HG02938 (cell line): ENCODE measurements at regions not wholly inside any gene's neighbourhood (a gene's known extent, or its start where the extent isn't known, plus 50 kb on each side); places are given as distances from the start of the nearest gene placed in this dataset.
"Not testable (repeated sequence)": the region's sequence is repeated elsewhere in the genome, so short reads cannot be mapped to it uniquely, and the experiment has no call there.

ENCODE experiments used
- ATAC-seq: cut with Tn5 transposase; IDR thresholded peaks from one replicate; pipeline ENCODE4 v1.9.1; 2021; ENCODE audit warnings: mild to moderate bottlenecking, moderate library complexity; ENCODE audit not compliant: unreplicated experiment

DNA sequence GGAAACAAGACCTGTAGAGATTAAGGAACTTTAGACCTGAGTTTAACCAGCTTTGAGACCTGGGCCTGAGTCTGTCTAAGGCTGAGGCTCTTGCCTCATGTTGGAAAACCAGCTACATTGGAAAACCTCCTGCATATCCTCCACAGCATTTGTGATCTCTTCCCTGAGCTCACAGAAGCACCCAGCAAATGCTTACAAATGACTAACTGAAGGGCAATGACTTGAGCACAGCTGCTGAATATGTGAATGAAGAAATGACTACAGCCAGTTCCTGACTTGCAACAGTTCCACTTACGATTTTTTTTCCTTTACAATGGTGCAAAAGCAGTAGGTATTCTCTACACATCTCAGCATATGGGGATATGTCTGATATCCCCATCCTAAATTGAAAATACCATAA, 112.4 kb upstream of the RREB1 start:
- no peak for ATAC-seq

DNA sequence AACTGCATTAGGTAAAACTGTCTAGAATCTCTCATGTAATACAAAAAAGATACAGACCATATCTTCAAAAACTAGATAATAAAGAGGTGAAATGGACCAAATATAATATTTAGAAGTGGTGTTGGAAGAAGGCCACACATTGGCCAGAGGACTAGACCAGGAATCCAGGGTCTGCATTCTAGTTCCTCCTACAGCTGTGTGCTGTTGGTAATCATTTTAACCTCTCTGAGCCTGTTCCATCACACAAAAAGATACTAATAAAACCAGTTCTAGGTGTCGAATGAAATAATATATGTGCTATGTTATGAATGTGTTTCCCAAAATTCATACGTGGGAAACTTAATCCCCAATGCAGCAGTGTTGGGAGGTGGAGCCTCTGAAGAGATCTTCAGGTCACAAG, 111.6 kb upstream of the RREB1 start:
- no peak for ATAC-seq

DNA sequence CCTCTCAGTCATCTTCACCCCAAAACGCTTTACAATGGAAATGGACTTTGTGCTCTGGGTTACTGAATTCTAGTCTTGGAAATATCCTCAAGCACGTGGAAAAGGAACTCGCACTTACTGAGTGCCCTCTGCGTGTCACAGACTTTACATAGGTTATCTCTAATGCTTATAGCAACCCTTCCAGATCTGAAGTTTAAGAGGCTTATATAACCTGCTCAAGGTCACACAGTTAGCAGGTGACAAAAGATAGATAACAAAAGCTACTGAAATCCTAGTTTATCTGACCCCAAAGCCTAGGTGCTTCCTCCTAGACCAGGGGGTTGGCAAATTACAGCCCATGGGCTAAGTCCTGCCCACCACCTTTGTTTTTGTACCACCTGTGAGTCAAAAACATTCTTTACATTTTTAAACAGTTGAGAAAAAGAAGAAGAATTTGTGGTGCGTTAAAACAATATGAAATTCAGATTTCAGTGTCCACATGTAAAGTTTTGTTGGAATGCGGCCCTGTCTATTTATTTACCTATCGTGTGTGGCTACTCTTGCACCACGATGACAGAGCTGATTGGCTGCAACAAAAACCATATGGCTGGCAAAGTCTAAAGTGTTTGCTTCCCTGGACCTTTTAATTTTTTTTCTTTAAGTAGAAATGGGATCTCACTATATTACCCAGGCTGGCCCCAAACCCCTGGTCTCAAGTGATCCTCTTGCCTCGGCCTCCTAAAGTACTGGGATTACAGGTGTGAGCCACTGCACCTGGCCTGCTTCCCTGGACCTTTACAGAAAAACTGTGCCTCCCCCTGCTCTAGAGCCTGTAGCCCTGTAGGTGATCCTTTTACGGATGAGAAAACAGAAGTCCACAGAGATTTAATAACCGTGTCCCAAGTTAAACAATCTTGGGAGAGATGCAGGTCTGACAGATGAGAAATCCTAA, 110.2 kb upstream of the RREB1 start:
- ATAC-seq: no peak

DNA sequence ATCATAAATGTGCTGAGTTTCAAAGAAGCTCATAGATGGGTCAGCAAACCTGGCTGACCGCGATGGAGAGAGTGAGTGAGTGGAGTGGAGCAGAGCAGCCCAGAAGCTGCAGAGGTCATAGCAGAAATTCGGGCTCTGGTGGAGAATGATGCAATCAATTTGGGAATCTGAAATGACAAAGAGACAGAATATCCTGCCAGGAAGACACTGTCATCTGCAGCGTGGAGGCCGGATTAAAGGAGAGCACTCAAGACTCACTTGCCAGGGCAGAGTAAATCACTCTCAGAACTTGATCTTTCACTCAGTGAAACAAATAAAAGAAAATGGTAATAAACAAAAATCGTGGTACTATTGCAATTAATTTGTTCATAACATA, 109.6 kb upstream of the RREB1 start:
- no peak for ATAC-seq

DNA sequence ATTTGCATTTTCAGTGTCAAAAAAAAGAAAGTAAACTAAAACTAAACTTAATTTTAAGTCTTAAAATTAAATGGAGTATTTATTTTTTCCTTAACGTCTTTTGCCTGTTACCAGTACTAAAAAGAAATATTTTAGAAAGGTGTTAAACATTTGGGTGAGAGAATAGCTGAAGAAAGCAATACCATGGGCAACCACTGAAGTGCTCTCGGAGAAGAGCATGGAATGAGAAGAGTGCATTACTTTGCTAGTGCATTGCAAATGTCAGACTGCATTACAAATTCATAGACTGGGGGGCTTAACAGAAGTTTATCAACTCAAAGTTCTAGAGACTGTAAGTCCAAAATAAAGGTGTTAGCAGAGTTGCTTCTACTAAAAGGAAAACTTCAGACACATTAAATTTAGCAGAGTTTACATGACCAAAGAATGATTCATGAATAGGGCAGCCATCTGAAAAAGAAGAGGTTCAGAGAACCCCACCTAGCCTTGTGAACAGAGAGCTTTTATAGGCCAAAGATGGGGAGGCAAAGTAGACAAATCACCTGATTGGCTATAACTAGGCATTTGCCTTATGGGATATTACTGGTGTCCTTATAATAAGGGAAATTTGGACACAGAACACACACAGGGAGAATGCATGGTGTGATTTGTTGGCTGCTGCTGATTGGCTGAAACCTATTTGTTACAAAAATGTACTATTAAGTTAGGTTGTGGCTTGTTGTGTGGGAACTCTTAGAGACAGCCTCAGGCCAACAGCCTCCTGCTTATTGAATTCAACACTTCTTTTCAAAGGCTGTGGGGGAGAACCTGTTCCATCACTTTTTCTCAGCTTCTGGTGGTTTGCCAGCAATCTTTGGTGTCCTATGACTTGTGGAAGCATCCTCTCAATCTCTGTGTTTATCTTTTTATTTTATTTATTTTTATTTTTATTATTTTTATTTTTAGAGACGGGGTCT, 106.7 kb upstream of the RREB1 start:
- ATAC-seq: no peak

DNA sequence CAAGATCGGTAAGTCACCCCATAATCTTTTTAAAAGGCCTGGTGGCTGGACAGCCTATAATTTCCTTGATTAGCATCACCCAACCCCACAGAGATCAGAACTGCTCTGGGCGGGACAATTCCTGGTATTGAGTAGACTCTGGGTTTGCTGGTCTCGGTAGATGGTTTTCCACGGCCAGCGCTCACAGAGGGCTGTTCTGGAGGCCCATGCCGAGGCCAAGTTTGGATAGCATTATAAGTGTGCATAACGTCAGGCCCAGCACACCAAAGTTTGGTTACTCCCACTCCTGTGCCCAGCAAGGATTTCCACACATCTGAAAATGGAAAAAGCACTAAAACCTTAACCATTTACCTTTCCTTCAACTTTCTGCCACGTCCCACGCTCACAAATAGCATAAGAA, 104.7 kb upstream of the RREB1 start:
- no peak for ATAC-seq

DNA sequence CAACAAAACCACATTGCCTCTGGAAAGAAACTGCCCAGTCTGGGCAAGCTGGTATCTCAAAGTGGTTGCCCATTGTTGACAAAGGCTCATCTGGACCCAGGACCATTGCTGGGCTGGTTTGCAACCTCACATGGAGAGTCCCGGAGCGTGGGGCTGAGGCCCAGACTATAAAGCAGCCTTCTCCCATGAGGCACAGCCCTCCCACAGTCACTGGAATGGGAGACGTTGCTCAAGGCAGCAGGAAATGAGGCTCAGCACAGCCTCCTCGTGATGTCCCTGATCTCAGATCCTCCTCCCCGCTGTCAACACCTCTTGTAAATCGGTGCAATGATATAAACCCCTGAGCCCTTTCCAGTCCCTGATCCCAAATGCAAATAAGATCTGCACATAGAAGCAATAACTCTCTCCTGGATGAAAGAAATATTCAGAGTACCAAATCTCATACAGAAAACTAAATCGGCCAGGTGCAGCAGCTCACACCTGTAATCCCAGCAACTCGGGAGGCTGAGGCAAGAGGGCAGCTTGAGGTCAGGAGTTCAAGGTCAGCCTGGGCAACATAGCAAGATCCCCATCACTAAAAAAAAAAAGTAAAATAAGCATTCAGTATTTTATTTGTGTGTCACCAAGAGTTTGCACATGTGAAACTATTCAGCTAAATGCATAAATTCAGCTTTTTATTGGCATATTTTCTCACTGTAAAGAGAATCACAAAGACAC, 103.0 kb upstream of the RREB1 start:
- no peak for ATAC-seq

DNA sequence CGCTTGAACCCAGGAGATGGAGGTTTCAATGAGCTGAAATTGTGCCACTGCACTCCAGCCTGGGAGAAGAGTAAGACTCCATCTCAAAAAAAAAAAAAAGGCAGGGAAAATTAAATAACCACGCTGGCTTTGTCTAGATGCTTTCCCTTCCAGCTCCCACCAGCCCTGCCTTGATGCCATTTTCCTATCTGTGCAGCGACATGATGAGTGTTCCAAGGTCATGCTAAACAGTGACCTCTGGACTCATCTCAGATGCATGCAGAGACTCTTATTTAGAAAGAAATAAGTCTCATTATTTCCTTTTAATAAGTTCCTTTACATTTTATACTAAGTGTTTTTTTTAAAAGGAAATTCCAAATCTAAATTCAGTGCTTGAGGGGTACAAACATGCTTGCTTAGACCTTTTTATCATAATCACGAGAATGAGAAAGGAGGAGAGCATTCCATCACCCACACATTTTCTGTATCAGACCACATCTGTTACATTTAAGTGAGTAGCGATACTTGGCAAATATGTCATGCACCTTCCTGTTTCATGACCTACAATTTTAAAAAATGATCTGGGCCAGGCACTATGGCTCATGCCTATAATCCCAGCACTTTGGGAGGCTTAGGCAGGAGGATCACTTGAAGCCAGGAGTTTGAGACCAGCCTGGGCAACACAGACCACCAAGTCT, 101.1 kb upstream of the RREB1 start:
- no peak for ATAC-seq

DNA sequence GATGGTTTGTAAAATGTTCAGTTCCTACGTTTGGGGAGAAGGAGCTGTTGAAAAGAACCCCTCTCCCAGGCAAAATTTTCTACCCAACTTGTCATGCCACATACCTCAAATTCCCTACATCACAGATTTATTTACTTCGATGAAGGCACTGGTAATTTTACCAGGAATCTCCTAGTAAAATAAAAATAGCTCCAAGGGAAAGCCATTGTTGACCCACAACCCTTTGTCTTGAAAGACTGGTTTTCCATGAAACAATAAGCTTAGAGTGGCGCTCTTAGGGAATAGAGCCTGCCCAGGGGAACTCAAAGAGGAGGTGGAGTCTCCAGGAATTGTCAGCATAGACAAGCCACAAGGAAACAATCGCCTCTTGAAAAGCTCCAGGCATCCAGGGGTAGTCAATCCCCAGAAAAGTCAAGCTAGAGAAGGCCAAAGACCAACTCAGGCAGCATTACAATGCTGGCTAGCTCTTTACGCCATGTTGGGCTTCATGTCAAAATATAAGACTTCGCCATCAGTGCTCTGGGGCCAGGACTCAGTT, 99.2 kb upstream of the RREB1 start:
- no peak for ATAC-seq

DNA sequence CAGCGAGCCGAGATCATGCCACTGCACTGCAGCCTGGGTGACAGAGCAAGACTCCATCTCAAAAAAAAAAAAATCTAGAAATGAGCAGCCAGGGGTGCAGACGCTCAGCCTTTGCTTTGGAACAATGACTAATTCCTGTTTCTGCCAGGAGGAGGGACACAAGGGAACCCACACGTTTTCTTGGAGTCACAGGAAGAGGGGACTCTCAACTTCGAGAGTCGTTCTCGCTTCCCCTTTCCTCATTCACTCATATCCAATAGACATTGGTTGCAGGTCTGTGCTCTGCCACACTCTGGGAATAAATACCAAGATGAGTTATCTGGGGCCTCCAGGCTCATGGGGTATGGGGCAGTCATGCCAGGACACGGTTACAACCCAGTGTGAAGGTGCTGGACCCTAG, 91.5 kb upstream of the RREB1 start:
- ATAC-seq: no peak

DNA sequence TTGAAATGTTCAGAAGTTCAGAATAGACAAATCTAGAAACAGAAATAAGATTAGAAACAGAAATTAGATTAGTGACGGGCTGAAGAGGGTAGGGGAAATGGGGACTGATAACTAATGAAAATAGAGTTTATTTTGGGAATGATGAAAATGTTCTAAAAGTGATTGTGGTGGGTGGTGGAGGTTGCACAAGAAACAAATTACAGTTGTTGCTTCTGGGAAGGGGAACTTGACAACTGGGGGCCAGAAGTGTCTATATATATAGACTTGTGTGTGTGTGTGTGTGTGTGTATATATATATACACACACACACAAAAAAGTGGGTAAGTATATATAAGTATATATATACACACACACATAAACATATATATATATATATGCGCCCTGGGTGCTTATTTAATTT, 86.5 kb upstream of the RREB1 start:
- ATAC-seq: no peak

DNA sequence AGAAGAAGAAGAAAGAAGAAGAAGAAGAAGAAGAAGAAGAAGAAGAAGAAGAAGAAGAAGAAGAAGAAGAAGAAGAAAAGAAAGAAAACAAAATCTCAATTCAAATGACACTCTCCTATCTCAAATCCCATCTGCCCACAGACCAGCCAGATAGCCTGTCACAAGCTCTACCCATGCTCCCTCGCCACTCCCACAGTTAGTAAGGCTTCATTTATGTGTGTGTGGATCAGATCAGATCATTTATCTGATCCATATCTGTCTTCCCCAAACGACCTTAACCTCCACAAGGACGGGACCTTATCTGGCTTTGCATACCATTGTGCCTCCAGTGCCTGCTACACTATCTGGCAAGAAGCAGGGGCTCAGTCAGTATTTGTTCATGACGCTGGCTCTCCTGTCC, 81.9 kb upstream of the RREB1 start:
- ATAC-seq: no peak

DNA sequence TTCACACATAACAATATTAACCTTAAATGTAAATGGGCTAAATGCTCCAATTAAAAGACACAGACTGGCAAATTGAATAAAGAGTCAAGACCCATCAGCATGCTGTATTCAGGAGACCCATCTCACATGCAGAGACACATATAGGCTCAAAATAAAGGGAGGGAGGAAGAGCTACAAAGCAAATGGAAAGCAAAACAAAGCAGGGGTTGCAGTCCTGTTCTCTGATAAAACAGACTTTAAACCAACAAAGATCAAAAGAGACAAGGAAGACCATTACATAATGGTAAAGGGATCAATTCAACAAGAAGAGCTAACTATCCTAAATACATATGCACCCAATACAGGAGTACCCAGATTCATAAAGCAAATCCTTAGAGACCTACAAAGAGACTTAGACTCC, 78.8 kb upstream of the RREB1 start:
- not testable (repeated sequence) for ATAC-seq

DNA sequence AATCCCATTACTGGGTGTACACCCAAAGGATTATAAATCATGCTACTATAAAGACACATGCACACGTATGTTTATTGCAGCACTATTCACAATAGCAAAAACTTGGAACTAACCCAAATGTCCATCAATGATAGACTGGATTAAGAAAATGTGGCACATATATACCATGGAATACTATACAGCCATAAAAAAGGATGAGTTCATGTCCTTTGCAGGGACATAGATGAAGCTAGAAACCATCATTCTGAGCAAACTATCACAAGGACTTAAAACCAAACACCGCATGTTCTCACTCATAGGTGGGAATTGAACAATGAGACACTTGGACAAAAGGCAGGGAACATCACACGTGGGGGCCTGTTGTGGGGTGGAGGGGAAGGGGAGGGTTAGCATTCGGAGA, 76.8 kb upstream of the RREB1 start:
- not testable (repeated sequence) for ATAC-seq

DNA sequence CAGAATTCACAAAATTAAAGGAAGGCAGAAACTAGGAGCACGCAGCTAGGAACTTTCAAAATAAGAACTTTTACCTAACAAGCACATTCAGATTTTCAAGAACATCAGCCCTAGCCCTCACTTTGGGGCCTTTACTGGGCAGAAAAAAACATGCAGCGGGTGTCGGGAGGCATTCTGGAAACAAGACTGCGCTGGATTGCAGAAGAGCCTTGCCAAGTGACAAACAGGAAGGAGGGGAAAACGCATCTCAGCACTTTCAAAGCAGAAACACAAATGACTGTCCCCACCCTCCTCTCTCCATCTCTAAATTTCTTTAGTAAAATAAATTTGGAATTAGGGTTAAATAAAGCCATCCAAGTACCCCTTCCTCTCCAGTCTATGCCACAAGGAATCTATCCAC, 74.6 kb upstream of the RREB1 start:
- no peak for ATAC-seq

DNA sequence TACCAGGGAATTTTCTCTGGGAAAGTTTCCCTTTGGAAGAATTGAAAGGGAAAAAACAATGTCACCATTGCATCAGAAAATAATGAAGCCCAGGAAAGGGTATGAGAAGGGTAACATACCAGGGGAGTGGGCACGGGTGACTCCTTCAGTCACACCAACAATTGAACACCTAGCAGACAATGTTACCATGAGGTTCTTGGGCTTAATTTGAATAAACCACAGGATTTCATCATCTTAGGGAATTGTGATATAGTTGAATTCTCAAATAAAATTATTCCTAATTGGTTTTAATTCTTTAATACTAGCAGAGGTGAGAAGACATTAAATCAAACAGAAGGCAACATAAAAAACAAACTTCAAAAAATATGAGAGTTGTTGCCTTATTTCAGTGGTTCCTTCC, 73.7 kb upstream of the RREB1 start:
- no peak for ATAC-seq

DNA sequence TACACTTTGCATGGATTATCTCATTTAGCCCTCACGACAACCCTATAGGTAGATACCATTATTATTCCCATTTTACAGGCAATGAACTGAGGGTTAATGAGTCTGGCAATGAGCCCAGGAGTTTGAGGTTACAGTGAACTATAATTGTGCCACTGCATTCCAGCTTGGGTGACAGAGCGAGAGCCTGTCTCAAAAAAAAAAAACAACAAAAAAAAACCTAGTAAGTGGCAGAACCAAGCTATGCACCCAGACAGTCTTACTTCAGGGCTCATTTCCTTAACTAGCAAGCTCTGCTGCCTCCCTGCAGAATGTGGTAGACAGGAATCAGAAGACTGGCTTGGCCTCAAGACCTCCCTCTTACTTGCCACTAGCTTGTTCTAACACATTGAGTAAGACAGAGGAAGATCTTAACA, 71.9 kb upstream of the RREB1 start:
- ATAC-seq: no peak

DNA sequence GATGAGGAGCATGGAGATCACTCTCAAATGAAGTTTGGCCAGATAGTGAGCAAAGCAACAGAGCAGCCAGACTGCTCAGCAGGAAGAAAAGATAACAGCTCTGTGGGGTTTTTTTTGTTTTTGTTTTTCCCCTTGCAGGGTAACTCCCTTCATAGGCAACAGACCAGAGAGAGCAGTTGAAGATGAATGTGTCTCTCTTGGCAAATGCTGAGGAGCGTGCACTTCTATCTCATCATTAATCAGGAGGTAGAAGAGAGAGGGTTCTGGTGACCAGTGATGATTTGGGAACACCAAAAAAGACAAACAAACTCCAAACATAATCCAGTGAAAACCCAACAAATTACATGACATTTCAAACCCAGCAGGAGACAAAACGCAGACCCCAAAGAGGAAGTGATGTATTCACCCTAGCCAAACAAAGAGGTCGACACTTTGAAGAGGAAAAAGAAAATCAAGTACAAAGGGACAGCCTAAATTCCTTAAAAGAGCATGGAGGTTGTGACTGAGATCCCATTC, 66.2 kb upstream of the RREB1 start:
- ATAC-seq: no peak

DNA sequence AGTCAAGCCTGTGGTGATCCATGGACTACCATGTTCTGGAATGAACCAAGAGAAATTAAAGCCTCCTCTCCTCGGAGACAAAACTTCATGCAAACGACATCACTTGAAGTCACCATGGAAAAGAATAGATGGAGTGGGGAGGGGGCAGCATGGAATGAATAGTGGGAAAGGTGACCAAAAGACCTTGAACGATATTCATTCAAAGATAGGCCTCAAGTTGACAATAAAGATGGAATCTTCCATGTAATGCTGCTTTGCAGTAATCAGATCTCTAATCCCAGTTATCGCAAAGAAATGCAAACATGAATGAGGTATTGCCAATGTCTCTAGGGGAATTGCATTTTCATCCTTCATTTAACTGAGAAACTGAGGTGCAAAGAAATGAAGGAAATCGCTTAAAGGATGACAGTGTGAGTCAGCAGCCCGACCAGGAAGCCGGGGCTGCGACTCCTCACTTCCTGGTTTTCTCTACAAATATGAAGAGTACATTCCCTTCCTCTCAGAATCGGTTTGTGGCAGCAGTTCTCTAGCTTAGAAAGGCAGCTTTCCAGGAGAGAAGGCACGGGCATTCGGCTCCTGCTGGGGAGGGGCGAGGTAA, 65.6 kb upstream of the RREB1 start:
- ATAC-seq: no peak
